ENCODE measurements at regions not wholly inside any gene's neighbourhood (a gene's known extent, or its start where the extent isn't known, plus 50 kb on each side); places are given as distances from the start of the nearest gene placed in this dataset.

GRCh38 chr16:64596196-64596595, 525.7 kb downstream of the CDH11 start:
- DNase-seq (ENCODE audit: low read depth, low spot score): no peak

GRCh38 chr16:64590513-64590912, 531.4 kb downstream of the CDH11 start:
- ChIA-PET SMC1A (ENCODE audit: uncharacterized antibody, unreplicated experiment) (interaction anchor here (0.8 kb wide), 1 partner anchor 16 kb away, joined by 3 read pairs; no protein-coding TSS in a partner anchor), RAD21 (ENCODE audit: unreplicated experiment) (no interaction called here), CTCF (interaction anchor here (0.6 kb wide), 1 partner anchor 63 kb away, joined by 3 read pairs; no protein-coding TSS in a partner anchor), POLR2A (no interaction called here)
- no peak for FAIRE-seq
- in situ Hi-C loops (cut with MboI) (no loop called here), intact Hi-C loops (cut with micrococcal nuclease; ENCODE audit: unreplicated experiment) (no loop called here)
- Histone ChIP-seq H3K27me3 (replicated peaks in 1 of 2; ENCODE audit: control insufficient read depth in 2 of 2, insufficient read depth in 2 of 2, low read length in 1 of 2) (no peaks in the 10 kb centered on the region), H3K9me3 (replicated peaks; ENCODE audit: control insufficient read depth, insufficient read depth, low read length) (no peaks in the 10 kb centered on the region), H4K20me1 (ENCODE audit: control insufficient read depth, insufficient read depth) (no peaks in the 10 kb centered on the region), H3K36me3 (ENCODE audit: control insufficient read depth in 2 of 2, insufficient read depth in 2 of 2, low read length in 1 of 2) (no peaks in the 10 kb centered on the region), H3K79me2 (ENCODE audit: control insufficient read depth, insufficient read depth, low read length) (no peaks in the 10 kb centered on the region), H3K9ac (ENCODE audit: control insufficient read depth, insufficient read depth, low read length) (no peak overlapping the region), H2AFZ (ENCODE audit: control insufficient read depth, low read depth, low read length) (no peak overlapping the region), H3K27ac (ENCODE audit: control insufficient read depth, insufficient read depth) (no peak overlapping the region), H3K4me1 (ENCODE audit: control insufficient read depth, insufficient read depth, low read length) (no peaks in the 10 kb centered on the region), H3K4me3 (no peak overlapping the region), H3K4me2 (ENCODE audit: control insufficient read depth, insufficient read depth) (no peak overlapping the region)
- no peak for ATAC-seq
- no peak for DNase-seq (ENCODE audit: low read depth, low spot score)
- BruUV-seq (replicated peaks): no TSS peak
- TF ChIP-seq CTCF (IDR thresholded peaks at IDR 0.05 in 2 of 3, conservative IDR thresholded peaks at IDR 0.05 in 1 of 3; ENCODE audit: control insufficient read depth in 2 of 3, extremely low read depth in 1 of 3, insufficient read depth in 1 of 3, low read depth in 3 of 3, low read length in 3 of 3) (no peak), POU2F2 (IDR thresholded peaks at IDR 0.05; ENCODE audit: borderline replicate concordance, low read depth, low read length) (no peak), FOS (IDR thresholded peaks at IDR 0.05; ENCODE audit: borderline replicate concordance, extremely low read depth, insufficient read length) (no peak), CBX3 (IDR thresholded peaks at IDR 0.05; ENCODE audit: borderline replicate concordance, low read depth) (no peak), E4F1 (IDR thresholded peaks at IDR 0.05; ENCODE audit: borderline replicate concordance, partially characterized antibody) (no peak), MYC (IDR thresholded peaks at IDR 0.05; ENCODE audit: insufficient read depth, insufficient read length, insufficient replicate concordance, low read length, severe bottlenecking) (no peak)

More at GRCh38 chr16:64596196-64596595, 525.7 kb downstream of the CDH11 start:
- SMC1A ChIA-PET (ENCODE audit: uncharacterized antibody, unreplicated experiment): no interaction called here
- POLR2A ChIA-PET: no interaction called here
- Histone ChIP-seq H3K9me3 (replicated peaks; ENCODE audit: control insufficient read depth, insufficient read depth, low read length) (no peaks in the 10 kb centered on the region), H3K9ac (ENCODE audit: control insufficient read depth, insufficient read depth, low read length) (no peak overlapping the region), H3K4me3 (no peak overlapping the region), H3K4me2 (ENCODE audit: control insufficient read depth, insufficient read depth) (no peak overlapping the region), H3K4me1 (ENCODE audit: control insufficient read depth, insufficient read depth, low read length) (no peaks in the 10 kb centered on the region), H2AFZ (ENCODE audit: control insufficient read depth, low read depth, low read length) (no peak overlapping the region), H3K27ac (ENCODE audit: control insufficient read depth, insufficient read depth) (no peak overlapping the region), H3K36me3 (ENCODE audit: control insufficient read depth in 2 of 2, insufficient read depth in 2 of 2, low read length in 1 of 2) (no peaks in the 10 kb centered on the region), H3K27me3 (replicated peaks in 1 of 2; ENCODE audit: control insufficient read depth in 2 of 2, insufficient read depth in 2 of 2, low read length in 1 of 2) (no peaks in the 10 kb centered on the region), H3K79me2 (ENCODE audit: control insufficient read depth, insufficient read depth, low read length) (no peaks in the 10 kb centered on the region), H4K20me1 (ENCODE audit: control insufficient read depth, insufficient read depth) (no peaks in the 10 kb centered on the region)
- in situ Hi-C loops (cut with MboI) (no loop called here), intact Hi-C loops (cut with micrococcal nuclease; ENCODE audit: unreplicated experiment) (no loop called here)
- CTCF ChIA-PET: no interaction called here
- BruUV-seq (replicated peaks): no TSS peak
- ATAC-seq: no peak
- RAD21 ChIA-PET (ENCODE audit: unreplicated experiment): no interaction called here
- no peak for FAIRE-seq
- TF ChIP-seq FOS (IDR thresholded peaks at IDR 0.05; ENCODE audit: borderline replicate concordance, extremely low read depth, insufficient read length): no peak
- no peak for TF ChIP-seq PAX5 (IDR thresholded peaks at IDR 0.05; ENCODE audit: borderline replicate concordance, low read depth, low read length)
- TF ChIP-seq RELB (IDR thresholded peaks at IDR 0.05; ENCODE audit: low read depth): no peak
- TF ChIP-seq TBL1XR1 (IDR thresholded peaks at IDR 0.05; ENCODE audit: low read depth, low read length): no peak
- TF ChIP-seq NR2F1 (conservative IDR thresholded peaks at IDR 0.05): no peak
- no peak for TF ChIP-seq SPI1 (IDR thresholded peaks at IDR 0.05; ENCODE audit: borderline replicate concordance, insufficient read depth, low read depth, low read length)
- no peak for TF ChIP-seq POLR2A (IDR thresholded peaks at IDR 0.05; ENCODE audit: low read depth, low read length)
